PC-9 (cell line): ENCODE measurements at regions not wholly inside any gene's neighbourhood (a gene's known extent, or its start where the extent isn't known, plus 50 kb on each side); places are given as distances from the start of the nearest gene placed in this dataset.

Experiments used
- EZH2 ChIP-seq: fragments of 200-600 bp; sonication (generic); IDR thresholded peaks from 2 replicates; pipeline ENCODE4 v1.8.0; 2017; ENCODE audit warnings: antibody characterized with exemption, low read depth
- TF ChIP-seq, protein P1 (sequence below): fragments of 200-600 bp; sonication (generic); conservative IDR thresholded peaks from 2 replicates; pipeline ENCODE4 v1.6.1; 2017; ENCODE audit warnings: mixed run types, antibody characterized with exemption, mild to moderate bottlenecking, moderate library complexity

DNA sequence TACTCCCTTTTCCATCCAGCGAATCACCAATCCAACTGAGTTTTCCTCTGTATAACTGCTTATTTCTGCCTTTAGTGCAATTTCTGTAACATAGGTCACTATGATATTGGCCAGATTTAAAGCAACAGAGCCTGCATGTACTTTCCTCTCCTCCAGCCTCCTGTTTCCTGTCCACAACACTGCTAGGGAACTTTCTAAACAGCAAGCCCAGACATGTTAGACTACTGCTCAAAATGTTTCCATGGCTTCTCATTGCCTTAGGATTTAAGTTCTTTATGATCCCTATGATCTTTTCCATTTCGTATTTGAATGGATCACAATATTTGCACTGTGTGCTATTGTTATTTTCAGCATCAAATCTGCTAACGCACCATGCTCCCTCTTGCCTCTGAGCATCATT, 481.7 kb upstream of the SLC10A2 start:
- TF ChIP-seq, protein P1, sequence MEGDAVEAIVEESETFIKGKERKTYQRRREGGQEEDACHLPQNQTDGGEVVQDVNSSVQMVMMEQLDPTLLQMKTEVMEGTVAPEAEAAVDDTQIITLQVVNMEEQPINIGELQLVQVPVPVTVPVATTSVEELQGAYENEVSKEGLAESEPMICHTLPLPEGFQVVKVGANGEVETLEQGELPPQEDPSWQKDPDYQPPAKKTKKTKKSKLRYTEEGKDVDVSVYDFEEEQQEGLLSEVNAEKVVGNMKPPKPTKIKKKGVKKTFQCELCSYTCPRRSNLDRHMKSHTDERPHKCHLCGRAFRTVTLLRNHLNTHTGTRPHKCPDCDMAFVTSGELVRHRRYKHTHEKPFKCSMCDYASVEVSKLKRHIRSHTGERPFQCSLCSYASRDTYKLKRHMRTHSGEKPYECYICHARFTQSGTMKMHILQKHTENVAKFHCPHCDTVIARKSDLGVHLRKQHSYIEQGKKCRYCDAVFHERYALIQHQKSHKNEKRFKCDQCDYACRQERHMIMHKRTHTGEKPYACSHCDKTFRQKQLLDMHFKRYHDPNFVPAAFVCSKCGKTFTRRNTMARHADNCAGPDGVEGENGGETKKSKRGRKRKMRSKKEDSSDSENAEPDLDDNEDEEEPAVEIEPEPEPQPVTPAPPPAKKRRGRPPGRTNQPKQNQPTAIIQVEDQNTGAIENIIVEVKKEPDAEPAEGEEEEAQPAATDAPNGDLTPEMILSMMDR: no peak
- TF ChIP-seq EZH2: no peak
